ENCODE measurements at regions not wholly inside any gene's neighbourhood (a gene's known extent, or its start where the extent isn't known, plus 50 kb on each side); places are given as distances from the start of the nearest gene placed in this dataset.

DNA sequence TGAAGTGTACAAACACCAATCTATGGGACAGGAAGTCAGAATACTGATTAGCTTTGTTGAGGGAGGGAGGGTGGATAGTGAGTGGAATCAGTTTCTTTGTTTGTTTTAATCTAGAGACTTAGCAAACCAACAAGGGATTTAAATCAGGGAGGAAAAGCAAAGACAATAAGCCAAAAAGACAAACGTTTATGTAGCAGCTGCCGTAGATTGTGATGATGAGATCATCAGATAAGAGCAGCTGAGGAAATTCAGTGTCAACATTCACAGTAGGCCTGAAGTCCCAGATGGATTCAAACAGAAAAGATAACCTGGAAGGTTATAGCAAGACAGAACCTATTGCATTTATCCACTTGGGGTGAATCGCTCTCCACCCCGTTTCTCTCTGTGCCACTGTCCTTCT lies 104.9 kb upstream of the SYNDIG1 start:
- TF ChIP-seq, protein P1, sequence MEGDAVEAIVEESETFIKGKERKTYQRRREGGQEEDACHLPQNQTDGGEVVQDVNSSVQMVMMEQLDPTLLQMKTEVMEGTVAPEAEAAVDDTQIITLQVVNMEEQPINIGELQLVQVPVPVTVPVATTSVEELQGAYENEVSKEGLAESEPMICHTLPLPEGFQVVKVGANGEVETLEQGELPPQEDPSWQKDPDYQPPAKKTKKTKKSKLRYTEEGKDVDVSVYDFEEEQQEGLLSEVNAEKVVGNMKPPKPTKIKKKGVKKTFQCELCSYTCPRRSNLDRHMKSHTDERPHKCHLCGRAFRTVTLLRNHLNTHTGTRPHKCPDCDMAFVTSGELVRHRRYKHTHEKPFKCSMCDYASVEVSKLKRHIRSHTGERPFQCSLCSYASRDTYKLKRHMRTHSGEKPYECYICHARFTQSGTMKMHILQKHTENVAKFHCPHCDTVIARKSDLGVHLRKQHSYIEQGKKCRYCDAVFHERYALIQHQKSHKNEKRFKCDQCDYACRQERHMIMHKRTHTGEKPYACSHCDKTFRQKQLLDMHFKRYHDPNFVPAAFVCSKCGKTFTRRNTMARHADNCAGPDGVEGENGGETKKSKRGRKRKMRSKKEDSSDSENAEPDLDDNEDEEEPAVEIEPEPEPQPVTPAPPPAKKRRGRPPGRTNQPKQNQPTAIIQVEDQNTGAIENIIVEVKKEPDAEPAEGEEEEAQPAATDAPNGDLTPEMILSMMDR (IDR thresholded peaks at IDR 0.05), result no peak

DNA sequence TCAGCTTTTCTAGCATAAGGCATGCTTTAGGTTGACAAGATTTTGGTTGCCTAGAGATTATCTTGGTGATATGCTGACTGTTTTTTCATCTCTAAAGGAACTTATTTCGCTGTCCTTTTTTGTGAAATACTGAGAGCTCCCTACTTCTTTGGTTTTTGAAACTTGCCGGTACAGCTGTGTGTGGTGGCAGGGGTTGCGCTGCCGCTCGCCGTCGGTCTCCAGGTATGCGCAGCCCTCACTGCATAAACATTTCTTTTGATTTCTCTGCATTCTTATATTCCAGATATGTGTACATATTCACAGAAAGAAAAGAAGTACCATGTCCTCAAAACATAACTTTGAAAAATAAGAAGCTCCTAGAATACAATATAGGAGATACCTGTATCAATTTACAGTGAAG lies 106.4 kb upstream of the SYNDIG1 start:
- TF ChIP-seq, protein P1 (IDR thresholded peaks at IDR 0.05), result no peak

DNA sequence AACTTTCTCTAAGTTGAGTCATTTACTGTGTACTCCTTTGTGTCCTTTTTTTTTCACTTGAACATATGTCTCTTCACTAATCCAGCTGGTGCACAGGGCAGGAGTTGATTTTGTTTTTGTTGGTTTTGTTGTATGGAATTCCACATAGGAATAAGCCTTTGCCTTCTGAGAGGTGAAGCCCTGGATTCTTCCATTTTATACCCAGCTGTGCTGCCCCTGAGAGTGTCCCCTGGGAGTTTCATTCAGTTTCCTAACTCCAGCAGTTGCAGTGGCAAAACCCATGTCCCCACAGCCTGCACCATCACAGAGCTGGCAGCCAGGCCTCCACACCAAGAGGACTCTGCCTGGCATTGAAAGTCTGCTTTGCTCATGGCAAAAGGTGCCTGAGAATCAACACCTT lies 107.3 kb upstream of the SYNDIG1 start:
- TF ChIP-seq, protein P1 (IDR thresholded peaks at IDR 0.05), result no peak

DNA sequence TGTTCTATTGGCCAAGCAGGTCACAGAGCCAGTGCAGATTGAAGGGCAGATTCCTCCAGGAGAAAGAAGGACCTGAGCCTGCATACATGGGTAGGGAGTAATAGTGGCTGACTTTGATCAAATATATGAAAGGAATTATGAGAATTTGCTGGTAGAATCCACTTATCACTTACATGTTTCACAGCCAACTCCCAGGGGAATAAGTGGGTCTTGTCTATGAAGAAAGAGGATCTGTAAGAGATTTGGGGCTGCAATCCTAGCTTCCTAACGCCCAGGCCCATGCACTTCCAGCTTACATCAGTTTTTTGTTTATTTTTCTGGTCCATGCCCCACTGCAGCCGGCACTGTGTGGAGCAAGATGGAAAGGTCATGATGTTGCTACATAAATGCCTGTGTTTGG lies 107.9 kb upstream of the SYNDIG1 start:
- TF ChIP-seq, protein P1 (IDR thresholded peaks at IDR 0.05), result no peak

DNA sequence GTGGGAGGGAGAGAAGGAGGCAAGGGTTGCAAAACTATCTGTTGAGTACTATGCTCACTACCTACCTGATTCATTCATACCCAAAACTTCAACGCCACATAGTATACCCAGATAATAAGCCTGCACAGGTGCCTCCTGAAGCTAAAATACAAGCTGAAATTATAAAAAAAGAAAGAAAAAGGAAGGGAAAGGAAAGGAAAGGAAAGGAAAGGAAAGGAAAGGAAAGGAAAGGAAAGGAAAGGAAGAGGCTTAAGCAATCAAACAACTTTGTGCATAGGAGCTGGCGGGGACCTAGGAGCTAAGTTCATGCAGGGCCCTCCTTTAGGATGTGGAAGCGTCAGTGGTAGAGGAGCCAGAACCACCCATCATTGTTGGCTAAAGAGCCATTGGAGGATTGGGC lies 108.9 kb upstream of the SYNDIG1 start:
- TF ChIP-seq, protein P1 (IDR thresholded peaks at IDR 0.05), result no peak

DNA sequence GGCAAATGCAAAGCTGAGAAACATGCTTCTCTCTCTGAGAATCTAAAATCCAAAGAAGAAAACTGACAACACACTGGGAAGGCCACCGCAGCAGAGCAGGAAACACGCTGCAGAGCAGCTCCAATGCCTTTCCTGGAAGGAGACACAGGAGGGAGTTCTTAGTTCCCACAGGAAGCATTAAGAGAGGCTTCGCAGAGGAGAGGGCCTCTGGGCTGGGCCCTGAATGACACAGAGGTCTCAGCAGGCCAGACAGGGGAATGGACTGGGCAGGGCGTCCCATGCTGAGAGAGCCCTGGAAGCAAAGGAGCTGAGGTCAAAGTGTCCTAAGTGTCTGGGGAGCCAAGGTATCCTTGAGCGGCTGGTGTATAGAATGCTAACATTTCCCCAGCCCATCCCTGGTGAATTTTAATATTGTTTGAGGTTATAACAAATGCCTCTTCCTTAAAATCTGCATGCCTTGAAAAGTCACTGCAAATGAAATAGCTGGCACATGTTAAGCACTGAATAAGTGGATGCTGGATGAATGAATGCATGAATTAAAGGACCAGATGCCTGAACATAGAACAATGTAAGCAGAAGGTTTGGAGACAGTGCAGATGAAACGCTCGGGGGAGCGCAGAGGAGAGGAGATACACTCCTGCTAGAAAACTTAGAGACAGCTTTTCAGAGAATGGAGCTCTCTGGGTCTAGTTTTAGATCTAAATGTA lies 110.0 kb upstream of the SYNDIG1 start:
- TF ChIP-seq, protein P1 (IDR thresholded peaks at IDR 0.05), result no peak

DNA sequence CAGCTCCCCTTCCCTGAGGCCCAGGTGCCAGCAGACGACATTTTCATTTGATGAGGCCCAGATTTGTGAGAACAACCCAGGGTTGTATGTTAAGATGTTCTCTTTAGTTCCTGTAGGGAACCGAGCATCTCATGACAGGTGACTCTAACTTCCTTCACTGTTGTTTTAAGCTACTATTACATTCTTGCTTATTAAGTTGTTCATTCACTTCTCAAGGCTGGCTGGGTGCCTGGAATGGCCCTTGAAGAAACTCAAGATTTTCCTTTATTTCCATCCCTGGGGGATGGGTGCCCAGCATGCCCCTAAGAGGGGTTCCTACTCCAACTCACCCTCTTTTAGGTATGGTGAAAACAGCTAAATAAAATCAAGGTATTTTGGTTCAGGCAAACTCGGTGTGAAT lies 111.5 kb upstream of the SYNDIG1 start:
- TF ChIP-seq, protein P1 (IDR thresholded peaks at IDR 0.05), result no peak

DNA sequence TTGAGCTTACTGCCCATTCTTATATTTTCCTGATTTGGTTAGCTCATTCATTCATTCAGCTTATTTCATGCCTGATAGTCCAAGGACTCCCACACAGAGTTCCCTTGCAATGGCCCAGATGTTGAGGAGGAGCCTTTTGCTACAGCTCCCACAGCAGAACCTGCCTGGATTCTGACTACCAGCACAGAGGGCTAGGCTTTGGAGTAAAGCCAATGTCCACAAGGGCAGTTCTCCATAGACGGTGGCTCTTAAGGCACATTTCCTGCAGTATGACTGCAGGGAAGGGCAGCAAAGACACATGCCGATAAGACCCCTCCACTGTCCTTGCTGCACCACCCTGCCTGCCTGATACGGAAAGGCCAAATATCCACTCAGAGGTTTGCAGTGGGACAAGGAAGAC lies 112.3 kb upstream of the SYNDIG1 start:
- TF ChIP-seq, protein P1 (IDR thresholded peaks at IDR 0.05), result no peak
